ENCODE measurements at regions not wholly inside any gene's neighbourhood (a gene's known extent, or its start where the extent isn't known, plus 50 kb on each side); places are given as distances from the start of the nearest gene placed in this dataset.

- no peak for TF ChIP-seq CTCF (IDR thresholded peaks at IDR 0.05)
- TF ChIP-seq ZFX (IDR thresholded peaks at IDR 0.05; ENCODE audit: borderline replicate concordance) = no peak
Observed at GRCh38 chr14:98614741-98615140, 657.3 kb downstream of the BCL11B start.
